ENCODE measurements at regions not wholly inside any gene's neighbourhood (a gene's known extent, or its start where the extent isn't known, plus 50 kb on each side); places are given as distances from the start of the nearest gene placed in this dataset.

- Histone ChIP-seq H3K9me3 (no peaks in the 10 kb centered on the region), H3K4me3 (no peak overlapping the region), H3K36me3 (no peaks in the 10 kb centered on the region), H3K4me1 (peaks cover 0 to 5% (median 0%) of the 10 kb centered on the region in 4 donors), H3K27ac (no peak overlapping the region), H3K27me3 (no peaks in the 10 kb centered on the region)
- DNase-seq, result no peak
- TF ChIP-seq POLR2AphosphoS5 (IDR thresholded peaks at IDR 0.05) (no peak), POLR2A (IDR thresholded peaks at IDR 0.05) (no peak)
- intact Hi-C loops (cut with DNase I), result no loop called here
Measured at GRCh38 chr9:28289746-28290145, 716.5 kb upstream of the C9orf72 start.

- Histone ChIP-seq H3K36me3 (no peaks in the 10 kb centered on the region), H3K27ac (no peak overlapping the region), H3K4me3 (no peak overlapping the region), H3K4me1 (peaks cover 0 to 5% (median 0%) of the 10 kb centered on the region in 4 donors), H3K27me3 (no peaks in the 10 kb centered on the region), H3K9me3 (no peaks in the 10 kb centered on the region)
- DNase-seq, result no peak
- intact Hi-C loops (cut with DNase I), result no loop called here
- TF ChIP-seq CTCF (IDR thresholded peaks at IDR 0.05) (no peak), EP300 (IDR thresholded peaks at IDR 0.05) (no peak), POLR2AphosphoS5 (IDR thresholded peaks at IDR 0.05) (no peak)
- 60 to 76% methylated on average over 3 of the region's 3 CpGs for WGBS, 2 donors
Measured at GRCh38 chr9:28293369-28294090, 720.2 kb upstream of the C9orf72 start.

DNA sequence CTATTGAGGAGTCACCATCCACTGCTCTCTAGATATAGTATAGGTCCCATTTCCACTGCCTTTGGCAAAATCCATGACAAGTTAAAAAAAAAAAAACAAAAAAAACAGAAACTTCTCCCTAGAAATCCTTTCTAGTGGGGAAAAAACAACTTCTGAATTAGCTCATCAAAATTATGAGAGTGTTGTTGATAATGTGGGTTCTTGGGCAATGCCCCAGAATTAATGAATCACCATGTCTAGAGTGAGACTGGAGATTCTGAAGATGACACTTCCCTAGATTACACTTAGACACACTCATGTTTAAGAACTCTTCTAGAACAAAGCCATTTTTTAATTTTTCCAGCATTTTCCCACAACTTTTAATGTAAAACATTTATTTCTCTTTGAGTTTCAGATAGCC lies 728.0 kb upstream of the C9orf72 start:
- no peak for DNase-seq
- H3K36me3 ChIP-seq, result no peaks in the 10 kb centered on the region
- intact Hi-C loops (cut with DNase I), result no loop called here
- no peak overlapping the region for H3K27ac ChIP-seq
- TF ChIP-seq POLR2A (IDR thresholded peaks at IDR 0.05), result no peak
- TF ChIP-seq POLR2AphosphoS5 (IDR thresholded peaks at IDR 0.05), result no peak
- TF ChIP-seq CTCF (IDR thresholded peaks at IDR 0.05), result no peak
- H3K27me3 ChIP-seq, result no peaks in the 10 kb centered on the region
- no peaks in the 10 kb centered on the region for H3K4me1 ChIP-seq
- H3K9me3 ChIP-seq, result no peaks in the 10 kb centered on the region
- H3K4me3 ChIP-seq, result no peak overlapping the region

GRCh38 chr9:28317745-28318144 lies 744.5 kb upstream of the C9orf72 start:
- H3K27me3 ChIP-seq, result no peaks in the 10 kb centered on the region
- TF ChIP-seq CTCF (IDR thresholded peaks at IDR 0.05) (no peak), POLR2A (IDR thresholded peaks at IDR 0.05) (no peak)
- no peaks in the 10 kb centered on the region for H3K36me3 ChIP-seq
- intact Hi-C loops (cut with DNase I), result no loop called here
- no peak overlapping the region for H3K27ac ChIP-seq
- H3K9me3 ChIP-seq, result no peaks in the 10 kb centered on the region
- no peaks in the 10 kb centered on the region for H3K4me1 ChIP-seq
- H3K4me3 ChIP-seq, result no peak overlapping the region
- DNase-seq, result no peak
- 64 to 67% methylated on average over 1 of the region's 1 CpG for WGBS, 2 donors

DNA sequence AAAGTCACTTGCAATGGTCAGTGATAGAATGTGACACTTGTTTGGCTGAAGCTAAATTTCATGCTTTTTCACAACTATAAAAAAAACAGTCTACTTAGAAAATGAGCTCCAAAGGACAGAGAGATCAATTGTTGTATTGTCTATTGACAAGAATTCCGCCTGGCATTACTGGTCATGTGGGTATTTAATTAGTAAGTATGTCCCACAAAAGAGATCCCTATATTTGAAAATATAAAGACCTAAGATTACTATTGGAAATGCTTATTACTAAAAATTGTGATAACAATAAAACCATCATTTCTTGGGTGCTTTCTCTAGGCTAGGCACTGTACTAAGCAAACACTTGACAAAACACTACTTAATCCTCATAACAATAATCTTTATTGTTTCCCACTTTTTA lies 745.2 kb upstream of the C9orf72 start:
- Histone ChIP-seq H3K9me3 (no peaks in the 10 kb centered on the region), H3K36me3 (no peaks in the 10 kb centered on the region), H3K27ac (no peak overlapping the region), H3K4me3 (no peak overlapping the region), H3K4me1 (no peaks in the 10 kb centered on the region), H3K27me3 (no peaks in the 10 kb centered on the region)
- DNase-seq, result no peak
- intact Hi-C loops (cut with DNase I), result no loop called here
- 76 to 87% methylated on average over 1 of the region's 1 CpG for WGBS, 2 donors
- TF ChIP-seq EP300 (IDR thresholded peaks at IDR 0.05) (no peak), CTCF (IDR thresholded peaks at IDR 0.05) (no peak), POLR2A (IDR thresholded peaks at IDR 0.05) (no peak), POLR2AphosphoS5 (IDR thresholded peaks at IDR 0.05) (no peak)

All from sigmoid colon (tissue), 6 donors.